HG02970 (cell line): ENCODE measurements at regions not wholly inside any gene's neighbourhood (a gene's known extent, or its start where the extent isn't known, plus 50 kb on each side); places are given as distances from the start of the nearest gene placed in this dataset.

Source experiments
- ATAC-seq: cut with Tn5 transposase; IDR thresholded peaks from one replicate; pipeline ENCODE4 v1.9.1; 2021; ENCODE audit warnings: mild to moderate bottlenecking, moderate library complexity, moderate number of reproducible peaks; ENCODE audit not compliant: unreplicated experiment, low FRiP score

- no peak for ATAC-seq
Observed at GRCh38 chr3:31357451-31357850, 175.3 kb upstream of the STT3B start.

GRCh38 chr3:31358473-31359070 lies 174.2 kb upstream of the STT3B start:
- no peak for ATAC-seq

GRCh38 chr3:31361371-31362273 lies 171.1 kb upstream of the STT3B start:
- no peak for ATAC-seq

- ATAC-seq: no peak
Observed at GRCh38 chr3:31364188-31364587, 168.5 kb upstream of the STT3B start.

- ATAC-seq: no peak
Observed at GRCh38 chr3:31364711-31365110, 168.0 kb upstream of the STT3B start.

GRCh38 chr3:31367518-31367917 lies 165.2 kb upstream of the STT3B start:
- ATAC-seq: no peak

DNA sequence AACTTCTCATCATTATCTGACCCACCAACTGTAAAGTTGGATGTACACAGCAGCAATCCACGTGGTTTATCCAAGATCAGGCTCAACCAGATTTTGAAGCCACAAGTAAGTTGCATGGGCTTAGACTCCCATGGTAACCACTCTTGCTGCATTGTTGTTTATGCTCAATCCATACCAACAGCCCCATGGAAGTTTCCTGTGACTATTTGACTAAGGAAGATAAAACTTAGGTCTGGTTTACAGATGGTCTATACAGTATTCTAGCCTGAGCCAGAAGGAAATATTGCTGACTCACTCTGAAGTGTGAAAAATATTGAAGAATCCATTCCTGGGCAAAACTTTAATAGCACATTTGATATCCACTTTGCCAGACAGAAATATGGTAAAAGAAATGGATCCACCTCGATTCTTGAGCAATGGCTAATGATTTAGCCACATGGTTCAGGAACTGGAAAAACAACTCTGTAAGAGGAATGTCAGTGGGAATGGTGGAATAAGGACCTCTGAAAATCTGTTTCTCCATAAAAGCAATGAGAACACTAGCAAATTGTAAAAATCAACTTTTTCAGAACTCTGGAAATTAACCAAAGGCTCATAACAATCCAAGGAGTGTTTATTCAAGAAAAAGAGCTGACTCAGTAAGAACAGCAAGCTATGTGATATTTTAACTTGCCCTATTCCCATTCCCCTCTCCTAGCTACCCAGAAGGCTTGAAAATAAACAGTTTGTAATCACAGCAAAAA lies 162.9 kb upstream of the STT3B start:
- no peak for ATAC-seq

GRCh38 chr3:31370380-31370666 lies 162.4 kb upstream of the STT3B start:
- no peak for ATAC-seq

DNA sequence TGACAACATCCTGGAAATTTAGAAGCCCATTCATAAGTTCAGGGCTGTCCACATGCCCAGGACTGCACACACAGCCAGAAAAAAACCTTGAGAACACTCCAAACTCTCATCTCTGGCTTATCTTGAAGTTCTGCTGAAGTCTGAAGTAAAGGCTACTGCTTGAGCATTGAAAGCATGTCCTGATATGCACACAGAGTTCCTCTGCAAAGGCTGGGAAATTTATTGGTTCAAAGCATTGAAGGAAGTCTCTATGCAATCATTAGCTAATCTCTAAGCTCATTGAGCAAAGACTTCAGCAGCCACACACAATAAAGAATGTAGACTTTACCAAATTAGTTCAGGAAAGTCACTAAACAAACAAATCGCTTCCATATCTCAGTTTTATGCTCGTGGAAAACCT lies 162.0 kb upstream of the STT3B start:
- ATAC-seq: no peak

DNA sequence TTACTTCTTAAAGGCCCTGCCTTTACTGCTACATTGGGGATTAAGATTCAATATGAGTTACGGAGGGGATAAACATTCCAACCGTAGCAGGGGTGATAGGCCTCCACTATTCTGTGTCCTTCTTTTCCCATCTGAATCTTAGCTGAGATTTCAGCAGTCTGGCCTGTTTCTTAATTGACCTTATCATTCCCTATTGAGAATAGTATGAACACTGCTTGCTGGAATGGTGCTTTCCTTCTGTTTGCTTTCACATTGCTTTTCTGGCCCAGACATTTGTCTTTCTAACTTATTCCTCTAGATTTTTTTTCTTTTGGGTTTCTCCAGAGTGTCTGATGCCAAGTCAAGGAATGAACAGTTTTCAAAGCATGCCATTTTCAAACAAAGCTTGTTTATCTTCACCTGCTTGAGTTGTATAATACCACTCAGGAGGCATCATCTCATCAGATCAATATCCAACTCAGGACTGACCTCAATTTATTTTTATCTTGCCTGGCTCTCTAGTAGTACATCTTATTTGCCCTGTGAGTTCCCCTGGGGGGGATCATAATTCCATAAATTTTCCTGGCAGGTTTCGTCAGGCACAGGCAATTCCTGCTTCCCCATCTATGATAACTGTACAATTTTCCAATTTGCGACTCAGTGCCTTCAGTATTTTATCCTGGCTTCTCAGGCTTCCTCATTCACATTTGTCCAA lies 161.1 kb upstream of the STT3B start:
- ATAC-seq: no peak

DNA sequence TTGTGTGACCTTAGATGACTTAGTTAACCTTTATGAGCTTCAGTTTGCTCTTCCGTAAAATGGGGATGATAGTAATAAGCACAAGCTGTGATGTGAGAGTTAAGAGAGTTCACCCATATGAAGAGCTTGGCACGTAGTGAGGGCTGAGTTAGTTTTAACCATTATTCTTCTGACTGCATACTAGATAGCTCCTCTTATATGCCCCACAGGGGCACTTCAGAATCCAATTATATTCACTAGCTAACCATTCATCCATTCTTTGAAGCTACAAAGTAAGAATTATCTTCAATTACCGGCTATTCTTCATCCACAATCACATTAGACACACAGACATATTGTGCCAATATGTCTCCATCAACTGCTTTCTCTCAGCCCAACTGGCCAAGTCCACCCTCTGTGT lies 159.0 kb upstream of the STT3B start:
- no peak for ATAC-seq

- ATAC-seq: no peak
Observed at GRCh38 chr3:31377045-31377642, 155.6 kb upstream of the STT3B start.

GRCh38 chr3:31378231-31378630 lies 154.5 kb upstream of the STT3B start:
- ATAC-seq: no peak

GRCh38 chr3:31379598-31379997 lies 153.1 kb upstream of the STT3B start:
- no peak for ATAC-seq

DNA sequence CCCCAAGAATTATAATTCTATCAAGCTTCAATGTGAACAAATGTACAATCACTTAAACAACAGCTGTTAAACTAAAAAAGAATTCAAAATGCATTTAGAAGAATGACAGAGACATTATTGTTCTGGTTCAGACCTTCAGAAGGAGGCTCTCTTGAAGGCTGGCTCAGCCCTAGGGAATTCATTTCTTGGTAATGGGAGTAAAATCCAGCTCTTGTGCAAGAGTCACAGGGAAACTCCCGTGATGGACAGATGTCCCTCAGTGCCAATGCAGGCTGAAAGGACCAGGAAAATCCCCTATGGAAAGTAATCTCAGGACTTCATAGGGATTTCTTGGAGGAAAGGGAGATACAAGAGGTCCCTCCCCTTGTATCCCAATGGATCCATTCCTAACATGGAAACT lies 149.9 kb upstream of the STT3B start:
- ATAC-seq: no peak

GRCh38 chr3:31384117-31384516 lies 148.6 kb upstream of the STT3B start:
- no peak for ATAC-seq

GRCh38 chr3:31389939-31390338 lies 142.8 kb upstream of the STT3B start:
- no peak for ATAC-seq

DNA sequence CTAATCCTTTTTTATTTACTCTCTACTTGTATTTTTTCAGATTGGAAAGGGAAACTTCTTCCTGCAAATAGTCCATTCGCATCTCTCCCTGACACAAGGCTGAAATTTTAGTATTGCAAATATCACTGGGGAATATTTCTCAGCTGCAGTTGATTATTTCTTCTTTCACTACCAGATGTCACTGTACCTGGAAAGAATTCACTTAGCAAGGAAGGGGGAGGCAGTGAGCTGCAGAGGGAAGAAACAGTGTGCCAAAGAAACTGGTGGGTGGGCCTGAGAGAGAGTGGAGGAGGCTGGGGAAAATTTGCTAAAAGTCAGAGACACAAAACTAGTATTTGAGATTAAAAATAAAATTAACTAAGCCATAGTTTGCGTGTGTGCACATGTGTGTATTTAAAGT lies 142.3 kb upstream of the STT3B start:
- no peak for ATAC-seq

DNA sequence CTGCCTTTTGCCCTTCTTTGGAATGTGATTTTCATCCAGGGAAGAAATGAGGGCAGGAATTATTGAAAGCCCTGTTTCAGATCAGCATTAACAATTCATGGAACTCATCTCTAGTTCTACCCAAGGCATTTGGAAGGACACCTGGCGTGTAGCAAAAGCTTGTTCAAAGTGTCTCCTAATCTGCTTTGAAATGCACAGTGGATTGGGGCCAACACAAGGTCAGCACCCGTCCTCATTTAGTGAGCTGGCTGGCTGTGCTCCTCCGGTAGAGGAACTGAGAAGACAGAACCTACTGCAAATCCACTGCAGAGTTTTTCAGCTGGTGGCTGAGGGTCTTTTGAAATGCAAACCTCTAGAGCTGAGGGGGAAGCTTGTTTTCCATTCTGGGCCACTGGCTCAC lies 141.6 kb upstream of the STT3B start:
- no peak for ATAC-seq

DNA sequence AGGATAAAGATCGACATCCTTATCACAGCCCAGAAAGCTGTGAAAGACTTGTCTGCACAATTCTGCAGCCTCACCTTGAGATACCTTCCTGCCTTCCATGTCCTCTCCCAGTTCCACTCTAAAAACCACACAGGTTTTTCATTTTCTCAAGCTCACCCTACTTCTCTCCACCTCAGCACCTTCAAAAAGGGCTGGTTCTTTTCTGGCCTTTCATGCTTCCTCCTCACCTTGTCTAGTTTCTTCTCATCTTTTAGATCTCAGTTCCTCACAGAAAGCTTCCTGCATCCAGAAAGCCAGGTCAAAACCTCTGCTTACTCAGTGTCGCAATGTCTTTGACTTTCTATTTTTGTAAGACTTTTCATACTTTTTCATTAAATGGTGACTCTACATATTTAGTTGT lies 140.2 kb upstream of the STT3B start:
- no peak for ATAC-seq

DNA sequence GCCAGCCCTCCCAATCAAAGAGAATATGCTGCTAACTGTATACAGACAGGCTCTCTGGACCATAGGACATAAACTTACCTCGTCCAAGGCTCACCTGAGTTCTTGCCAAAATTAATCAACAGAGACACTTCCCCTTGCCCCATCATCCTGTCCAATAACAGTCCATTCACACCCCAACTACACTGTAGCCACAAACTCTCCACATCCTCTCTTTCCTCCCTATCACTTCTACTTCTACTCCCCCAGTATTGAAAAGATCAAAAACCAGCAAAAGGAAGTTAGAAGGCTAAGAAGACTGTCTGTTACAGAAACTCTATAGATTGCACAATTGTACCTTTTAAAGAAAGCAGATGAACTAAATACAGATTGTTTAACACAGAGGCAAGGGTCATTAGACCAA lies 133.5 kb upstream of the STT3B start:
- ATAC-seq: no peak
